ENCODE measurements at regions not wholly inside any gene's neighbourhood (a gene's known extent, or its start where the extent isn't known, plus 50 kb on each side); places are given as distances from the start of the nearest gene placed in this dataset.
"Not testable (repeated sequence)": the region's sequence is repeated elsewhere in the genome, so short reads cannot be mapped to it uniquely, and the experiment has no call there.

DNA sequence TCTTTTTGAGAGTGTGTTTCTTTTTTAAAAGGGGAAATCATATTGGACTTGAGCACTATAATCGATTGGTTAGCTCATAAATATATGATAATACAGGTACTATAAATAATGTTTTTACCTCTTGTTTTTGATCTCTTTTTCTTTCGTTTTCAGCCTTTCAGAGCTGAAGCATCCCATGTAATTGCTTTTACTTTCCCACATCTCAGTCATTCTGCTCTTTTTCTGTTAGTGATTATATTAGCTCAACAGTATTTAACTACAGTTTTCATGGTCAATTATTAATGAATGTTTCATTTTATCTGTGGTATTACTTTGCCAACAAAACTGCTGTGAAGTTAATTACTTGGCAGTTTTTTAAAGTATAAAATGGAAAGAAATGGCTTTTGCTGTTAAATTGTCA lies 811.1 kb downstream of the PRIM2 start:
- H3K27ac ChIP-seq (ENCODE audit: low read depth in 1 of 2, low read length in 1 of 2); DNase-seq; H3K36me3 ChIP-seq (ENCODE audit: control insufficient read depth in 4 of 4, insufficient read depth in 4 of 4, low read length in 4 of 4); H3K4me3 ChIP-seq; ATAC-seq (ENCODE audit: insufficient read depth, low FRiP score); H3K9ac ChIP-seq (ENCODE audit: insufficient read depth in 1 of 2, low read length in 2 of 2); H3K9me3 ChIP-seq (ENCODE audit: control insufficient read depth in 4 of 4, insufficient read depth in 3 of 4, low read length in 3 of 4); H3K27me3 ChIP-seq (ENCODE audit: control insufficient read depth in 3 of 3, insufficient read depth in 3 of 3, low read length in 2 of 3); H3K4me1 ChIP-seq (ENCODE audit: control insufficient read depth in 5 of 5, insufficient read depth in 5 of 5, low read length in 5 of 5): not testable (repeated sequence)
- 72 to 81% methylated on average over 2 of the region's 2 CpGs for WGBS, 2 donors

GRCh38 chr6:58129098-58129497 lies 811.7 kb downstream of the PRIM2 start:
- H3K4me3 ChIP-seq; H3K4me1 ChIP-seq (ENCODE audit: control insufficient read depth in 5 of 5, insufficient read depth in 5 of 5, low read length in 5 of 5); H3K27ac ChIP-seq (ENCODE audit: low read depth in 1 of 2, low read length in 1 of 2); H3K9me3 ChIP-seq (ENCODE audit: control insufficient read depth in 4 of 4, insufficient read depth in 3 of 4, low read length in 3 of 4); H3K27me3 ChIP-seq (ENCODE audit: control insufficient read depth in 3 of 3, insufficient read depth in 3 of 3, low read length in 2 of 3); ATAC-seq (ENCODE audit: insufficient read depth, low FRiP score); H3K9ac ChIP-seq (ENCODE audit: insufficient read depth in 1 of 2, low read length in 2 of 2); H3K36me3 ChIP-seq (ENCODE audit: control insufficient read depth in 4 of 4, insufficient read depth in 4 of 4, low read length in 4 of 4); DNase-seq: not testable (repeated sequence)
- 2 to 4% methylated on average over 1 of the region's 1 CpG for WGBS, 2 donors

GRCh38 chr6:58139746-58140145 lies 822.3 kb downstream of the PRIM2 start:
- not testable (repeated sequence) for H3K27me3 ChIP-seq (ENCODE audit: control insufficient read depth in 3 of 3, insufficient read depth in 3 of 3, low read length in 2 of 3); H3K9me3 ChIP-seq (ENCODE audit: control insufficient read depth in 4 of 4, insufficient read depth in 3 of 4, low read length in 3 of 4); ATAC-seq (ENCODE audit: insufficient read depth, low FRiP score); H3K36me3 ChIP-seq (ENCODE audit: control insufficient read depth in 4 of 4, insufficient read depth in 4 of 4, low read length in 4 of 4); H3K4me3 ChIP-seq; H3K4me1 ChIP-seq (ENCODE audit: control insufficient read depth in 5 of 5, insufficient read depth in 5 of 5, low read length in 5 of 5); H3K27ac ChIP-seq (ENCODE audit: low read depth in 1 of 2, low read length in 1 of 2); DNase-seq; H3K9ac ChIP-seq (ENCODE audit: insufficient read depth in 1 of 2, low read length in 2 of 2)
- WGBS, 2 donors = 85 to 87% methylated on average over 2 of the region's 2 CpGs

DNA sequence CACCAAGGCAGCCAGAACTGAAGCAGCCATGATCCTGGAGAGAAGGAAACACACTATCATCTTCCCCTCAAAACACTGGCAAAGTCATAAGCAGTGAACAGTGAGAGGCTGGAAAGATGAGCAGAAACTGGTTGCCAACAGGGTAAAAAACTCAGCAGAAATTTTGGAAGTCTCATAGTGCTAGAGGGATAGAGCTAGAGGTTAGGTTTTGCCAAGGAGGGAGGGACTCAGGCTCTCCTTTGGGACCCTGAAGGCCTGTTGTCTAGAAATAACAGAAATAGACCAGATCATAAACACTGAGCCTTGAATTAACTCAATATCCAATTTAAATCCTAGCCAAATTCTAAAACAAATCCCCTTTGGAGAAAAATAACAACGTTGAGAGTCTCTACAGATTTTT lies 853.6 kb downstream of the PRIM2 start:
- not testable (repeated sequence) for H3K4me1 ChIP-seq (ENCODE audit: control insufficient read depth in 5 of 5, insufficient read depth in 5 of 5, low read length in 5 of 5); H3K4me3 ChIP-seq; H3K36me3 ChIP-seq (ENCODE audit: control insufficient read depth in 4 of 4, insufficient read depth in 4 of 4, low read length in 4 of 4); DNase-seq; ATAC-seq (ENCODE audit: insufficient read depth, low FRiP score); H3K9me3 ChIP-seq (ENCODE audit: control insufficient read depth in 4 of 4, insufficient read depth in 3 of 4, low read length in 3 of 4); H3K27me3 ChIP-seq (ENCODE audit: control insufficient read depth in 3 of 3, insufficient read depth in 3 of 3, low read length in 2 of 3); H3K27ac ChIP-seq (ENCODE audit: low read depth in 1 of 2, low read length in 1 of 2); H3K9ac ChIP-seq (ENCODE audit: insufficient read depth in 1 of 2, low read length in 2 of 2)
- 71 to 83% methylated on average over 1 of the region's 1 CpG for WGBS, 2 donors

GRCh38 chr6:58181557-58182065 lies 864.2 kb downstream of the PRIM2 start:
- H3K36me3 ChIP-seq (ENCODE audit: control insufficient read depth in 4 of 4, insufficient read depth in 4 of 4, low read length in 4 of 4); H3K27ac ChIP-seq (ENCODE audit: low read depth in 1 of 2, low read length in 1 of 2); ATAC-seq (ENCODE audit: insufficient read depth, low FRiP score); H3K27me3 ChIP-seq (ENCODE audit: control insufficient read depth in 3 of 3, insufficient read depth in 3 of 3, low read length in 2 of 3); DNase-seq; H3K9me3 ChIP-seq (ENCODE audit: control insufficient read depth in 4 of 4, insufficient read depth in 3 of 4, low read length in 3 of 4); H3K4me3 ChIP-seq; H3K9ac ChIP-seq (ENCODE audit: insufficient read depth in 1 of 2, low read length in 2 of 2); H3K4me1 ChIP-seq (ENCODE audit: control insufficient read depth in 5 of 5, insufficient read depth in 5 of 5, low read length in 5 of 5): not testable (repeated sequence)
- WGBS, 2 donors = 53 to 70% methylated on average over 2 of the region's 2 CpGs

- H3K9ac ChIP-seq (ENCODE audit: insufficient read depth in 1 of 2, low read length in 2 of 2); H3K4me3 ChIP-seq; H3K4me1 ChIP-seq (ENCODE audit: control insufficient read depth in 5 of 5, insufficient read depth in 5 of 5, low read length in 5 of 5); DNase-seq; H3K36me3 ChIP-seq (ENCODE audit: control insufficient read depth in 4 of 4, insufficient read depth in 4 of 4, low read length in 4 of 4); H3K9me3 ChIP-seq (ENCODE audit: control insufficient read depth in 4 of 4, insufficient read depth in 3 of 4, low read length in 3 of 4); ATAC-seq (ENCODE audit: insufficient read depth, low FRiP score); H3K27ac ChIP-seq (ENCODE audit: low read depth in 1 of 2, low read length in 1 of 2); H3K27me3 ChIP-seq (ENCODE audit: control insufficient read depth in 3 of 3, insufficient read depth in 3 of 3, low read length in 2 of 3): not testable (repeated sequence)
- WGBS, 2 donors = 68 to 92% methylated on average over 4 of the region's 4 CpGs
These were observed 867.9 kb downstream of the PRIM2 start for GRCh38 chr6:58185300-58185699.

DNA sequence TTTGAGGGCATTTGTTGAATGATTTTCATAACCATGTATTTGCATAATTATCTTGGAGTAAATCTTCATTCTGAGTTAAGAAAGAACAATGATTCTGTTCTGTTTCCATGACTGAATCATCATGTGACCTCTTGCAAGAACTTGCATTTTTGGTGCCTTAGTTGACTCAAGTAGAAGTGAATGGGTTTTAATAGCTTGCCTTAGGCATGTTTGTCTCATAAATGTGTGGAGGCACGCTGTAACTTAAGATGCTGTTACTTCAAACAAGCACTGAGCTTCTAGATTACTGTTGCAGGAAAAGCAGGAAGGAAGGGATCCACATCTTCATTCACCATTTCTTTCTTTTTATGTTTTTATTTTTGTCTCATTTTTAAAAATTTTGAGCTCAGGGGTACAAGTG lies 875.8 kb downstream of the PRIM2 start:
- DNase-seq; ATAC-seq (ENCODE audit: insufficient read depth, low FRiP score); H3K4me1 ChIP-seq (ENCODE audit: control insufficient read depth in 5 of 5, insufficient read depth in 5 of 5, low read length in 5 of 5); H3K36me3 ChIP-seq (ENCODE audit: control insufficient read depth in 4 of 4, insufficient read depth in 4 of 4, low read length in 4 of 4); H3K4me3 ChIP-seq; H3K27me3 ChIP-seq (ENCODE audit: control insufficient read depth in 3 of 3, insufficient read depth in 3 of 3, low read length in 2 of 3); H3K9me3 ChIP-seq (ENCODE audit: control insufficient read depth in 4 of 4, insufficient read depth in 3 of 4, low read length in 3 of 4); H3K9ac ChIP-seq (ENCODE audit: insufficient read depth in 1 of 2, low read length in 2 of 2); H3K27ac ChIP-seq (ENCODE audit: low read depth in 1 of 2, low read length in 1 of 2): not testable (repeated sequence)
- 57 to 63% methylated on average over 1 of the region's 1 CpG for WGBS, 2 donors
